ENCODE measurements at regions not wholly inside any gene's neighbourhood (a gene's known extent, or its start where the extent isn't known, plus 50 kb on each side); places are given as distances from the start of the nearest gene placed in this dataset.

DNA sequence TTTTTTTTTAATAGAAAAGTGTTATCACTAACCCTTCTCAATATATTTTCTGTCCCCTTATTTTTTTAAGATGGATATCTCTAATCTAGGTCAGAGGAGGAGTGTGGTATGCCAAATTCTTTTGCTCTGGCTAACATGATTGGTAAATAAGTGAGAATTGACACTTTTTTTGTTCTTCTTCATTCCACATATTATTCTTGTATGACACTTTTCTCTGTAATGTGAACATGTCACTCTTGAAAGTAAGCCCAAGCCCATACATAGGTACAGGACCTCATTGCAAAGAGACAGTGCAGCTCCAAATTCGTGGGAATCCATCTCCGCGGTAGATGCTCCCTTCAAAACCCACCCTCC, 142.5 kb upstream of the TCF21 start:
- no peaks in the 10 kb centered on the region for H3K27me3 ChIP-seq (ENCODE audit: control insufficient read depth, insufficient read depth, low read length)
- no peak overlapping the region for H3K4me3 ChIP-seq (ENCODE audit: low read length)
- no peak overlapping the region for H3K27ac ChIP-seq (ENCODE audit: low read length)
- peaks cover 2% of the 10 kb centered on the region; the same call in 1 of the 2 replicates for H3K4me1 ChIP-seq (ENCODE audit: control insufficient read depth, insufficient read depth, low read length)
- H3K36me3 ChIP-seq (ENCODE audit: control insufficient read depth, insufficient read depth, low read length), result no peaks in the 10 kb centered on the region
- no peaks in the 10 kb centered on the region for H3K9me3 ChIP-seq (ENCODE audit: control insufficient read depth, insufficient read depth, low read length)
- no CpG with 5 or more reads among the region's 3 CpGs for WGBS (ENCODE audit: insufficient coverage, insufficient read length)
- no peak for DNase-seq (ENCODE audit: low read depth, low spot score)

DNA sequence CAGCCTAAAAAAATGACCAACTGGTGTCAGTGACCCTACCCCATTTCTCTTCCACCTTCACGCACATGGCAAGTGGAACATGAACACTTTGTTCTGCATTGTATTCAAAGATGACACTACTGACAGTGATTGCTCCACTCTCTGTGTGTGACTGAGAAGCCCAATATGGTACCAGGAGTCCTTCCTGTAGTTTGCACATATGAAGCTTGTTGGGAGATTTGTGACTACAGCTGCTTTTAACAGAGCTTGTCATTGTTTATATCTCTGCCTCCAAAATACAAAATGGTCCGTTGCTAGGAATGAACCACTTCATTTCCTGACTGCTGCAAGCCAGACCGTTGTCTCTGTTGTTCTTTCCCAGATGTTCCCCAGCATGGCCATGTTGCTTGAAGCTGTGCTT, 140.3 kb upstream of the TCF21 start:
- H3K27me3 ChIP-seq (ENCODE audit: control insufficient read depth, insufficient read depth, low read length), result no peaks in the 10 kb centered on the region
- H3K27ac ChIP-seq (ENCODE audit: low read length), result no peak overlapping the region
- no peak for DNase-seq (ENCODE audit: low read depth, low spot score)
- no peaks in the 10 kb centered on the region for H3K9me3 ChIP-seq (ENCODE audit: control insufficient read depth, insufficient read depth, low read length)
- no peaks in the 10 kb centered on the region for H3K36me3 ChIP-seq (ENCODE audit: control insufficient read depth, insufficient read depth, low read length)
- peaks cover 2% of the 10 kb centered on the region; the same call in 1 of the 2 replicates for H3K4me1 ChIP-seq (ENCODE audit: control insufficient read depth, insufficient read depth, low read length)
- no CpG with 5 or more reads among the region's 3 CpGs for WGBS (ENCODE audit: insufficient coverage, insufficient read length)
- H3K4me3 ChIP-seq (ENCODE audit: low read length), result no peak overlapping the region

DNA sequence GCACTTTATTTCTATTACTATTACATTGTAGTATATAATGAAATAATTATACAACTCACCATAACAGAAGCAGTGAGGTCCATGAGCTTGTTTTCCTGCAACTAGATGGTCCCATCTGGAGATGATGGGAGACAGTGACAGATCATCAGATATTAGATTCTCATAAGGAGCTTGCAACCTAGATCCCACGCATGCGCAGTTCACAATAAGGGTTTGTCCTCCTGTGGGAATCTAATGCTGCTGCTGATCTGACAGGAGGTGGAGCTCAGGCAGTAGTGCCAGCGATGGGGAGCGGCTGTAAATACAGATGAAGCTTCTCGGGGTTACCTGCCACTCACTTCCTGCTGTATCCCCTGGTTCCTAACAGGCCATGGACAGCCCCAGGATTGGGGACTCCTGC, 139.5 kb upstream of the TCF21 start:
- Histone ChIP-seq H3K4me1 (ENCODE audit: control insufficient read depth, insufficient read depth, low read length) (peaks cover 2% of the 10 kb centered on the region; the same call in 1 of the 2 replicates), H3K27ac (ENCODE audit: low read length) (no peak overlapping the region), H3K27me3 (ENCODE audit: control insufficient read depth, insufficient read depth, low read length) (no peaks in the 10 kb centered on the region), H3K4me3 (ENCODE audit: low read length) (no peak overlapping the region), H3K36me3 (ENCODE audit: control insufficient read depth, insufficient read depth, low read length) (no peaks in the 10 kb centered on the region), H3K9me3 (ENCODE audit: control insufficient read depth, insufficient read depth, low read length) (no peaks in the 10 kb centered on the region)
- no peak for DNase-seq (ENCODE audit: low read depth, low spot score)
- WGBS (ENCODE audit: insufficient coverage, insufficient read length), result no CpG with 5 or more reads among the region's 5 CpGs

DNA sequence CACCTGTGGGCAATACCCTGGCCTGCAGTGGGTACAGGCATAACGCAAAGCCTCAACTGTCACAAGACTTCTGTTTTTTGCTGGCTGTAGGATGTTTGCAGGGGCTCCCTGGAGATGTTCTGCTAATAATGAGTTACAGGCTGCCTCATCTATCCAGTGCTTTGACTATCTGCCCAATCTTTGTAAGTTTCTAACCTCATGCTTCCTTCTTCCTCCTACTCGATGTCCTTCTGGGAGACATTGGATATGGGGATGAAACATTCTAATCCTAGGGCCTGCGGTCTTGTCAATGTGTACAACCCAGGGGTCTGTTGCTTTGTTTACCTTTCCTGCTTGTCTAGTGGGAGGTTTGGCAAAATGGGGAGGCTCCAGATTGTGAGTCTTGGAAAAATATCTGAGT, 136.8 kb upstream of the TCF21 start:
- WGBS (ENCODE audit: insufficient coverage, insufficient read length), result no CpG with 5 or more reads among the region's 3 CpGs
- DNase-seq (ENCODE audit: low read depth, low spot score), result no peak
- H3K27me3 ChIP-seq (ENCODE audit: control insufficient read depth, insufficient read depth, low read length), result no peaks in the 10 kb centered on the region
- no peaks in the 10 kb centered on the region for H3K4me1 ChIP-seq (ENCODE audit: control insufficient read depth, insufficient read depth, low read length)
- no peak overlapping the region for H3K27ac ChIP-seq (ENCODE audit: low read length)
- H3K4me3 ChIP-seq (ENCODE audit: low read length), result no peak overlapping the region
- no peaks in the 10 kb centered on the region for H3K9me3 ChIP-seq (ENCODE audit: control insufficient read depth, insufficient read depth, low read length)
- H3K36me3 ChIP-seq (ENCODE audit: control insufficient read depth, insufficient read depth, low read length), result no peaks in the 10 kb centered on the region

DNA sequence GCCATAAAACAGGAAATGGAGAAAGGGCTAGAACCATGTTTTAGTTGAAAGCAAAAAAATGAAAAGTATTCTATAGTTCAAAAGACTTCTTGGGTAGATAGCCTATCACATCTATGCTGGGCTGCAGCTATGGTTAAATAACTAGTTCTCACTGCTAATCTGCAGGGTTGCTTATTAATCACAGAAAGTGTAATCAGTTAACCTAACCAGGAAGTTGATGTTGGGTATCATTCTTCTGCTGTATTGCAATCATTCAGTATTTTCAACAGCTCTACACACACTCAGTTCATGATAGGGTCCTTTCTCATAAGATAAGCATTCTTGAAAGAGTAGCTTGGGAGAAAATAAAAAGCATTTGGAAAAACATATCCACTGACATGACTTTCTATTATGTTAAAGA, 135.2 kb upstream of the TCF21 start:
- Histone ChIP-seq H3K27me3 (ENCODE audit: control insufficient read depth, insufficient read depth, low read length) (no peaks in the 10 kb centered on the region), H3K4me1 (ENCODE audit: control insufficient read depth, insufficient read depth, low read length) (no peaks in the 10 kb centered on the region), H3K9me3 (ENCODE audit: control insufficient read depth, insufficient read depth, low read length) (no peaks in the 10 kb centered on the region), H3K36me3 (ENCODE audit: control insufficient read depth, insufficient read depth, low read length) (no peaks in the 10 kb centered on the region), H3K4me3 (ENCODE audit: low read length) (no peak overlapping the region), H3K27ac (ENCODE audit: low read length) (no peak overlapping the region)
- no peak for DNase-seq (ENCODE audit: low read depth, low spot score)

DNA sequence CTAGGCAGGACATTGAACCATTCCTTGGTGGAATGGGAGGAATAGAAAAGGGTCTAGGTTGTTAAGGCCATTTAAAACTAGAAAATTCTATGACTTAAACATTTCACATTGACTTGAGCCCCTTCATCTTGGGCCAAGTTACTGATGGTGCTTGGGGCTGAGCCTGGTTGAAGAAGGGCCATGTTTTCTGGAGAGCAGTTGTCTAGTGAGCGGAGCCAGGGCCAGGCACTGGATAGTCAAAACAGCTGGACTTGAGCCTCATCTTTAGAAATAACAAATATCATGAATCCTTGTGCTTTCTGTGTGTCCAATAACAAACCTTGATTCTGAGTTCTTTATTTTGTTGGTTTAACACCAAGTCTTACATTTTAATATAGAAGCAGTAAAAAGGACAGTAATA, 134.6 kb upstream of the TCF21 start:
- H3K36me3 ChIP-seq (ENCODE audit: control insufficient read depth, insufficient read depth, low read length), result no peaks in the 10 kb centered on the region
- no CpG with 5 or more reads among the region's 1 CpG for WGBS (ENCODE audit: insufficient coverage, insufficient read length)
- H3K27ac ChIP-seq (ENCODE audit: low read length), result no peak overlapping the region
- H3K4me1 ChIP-seq (ENCODE audit: control insufficient read depth, insufficient read depth, low read length), result no peaks in the 10 kb centered on the region
- no peaks in the 10 kb centered on the region for H3K27me3 ChIP-seq (ENCODE audit: control insufficient read depth, insufficient read depth, low read length)
- H3K4me3 ChIP-seq (ENCODE audit: low read length), result no peak overlapping the region
- H3K9me3 ChIP-seq (ENCODE audit: control insufficient read depth, insufficient read depth, low read length), result no peaks in the 10 kb centered on the region
- DNase-seq (ENCODE audit: low read depth, low spot score), result no peak

DNA sequence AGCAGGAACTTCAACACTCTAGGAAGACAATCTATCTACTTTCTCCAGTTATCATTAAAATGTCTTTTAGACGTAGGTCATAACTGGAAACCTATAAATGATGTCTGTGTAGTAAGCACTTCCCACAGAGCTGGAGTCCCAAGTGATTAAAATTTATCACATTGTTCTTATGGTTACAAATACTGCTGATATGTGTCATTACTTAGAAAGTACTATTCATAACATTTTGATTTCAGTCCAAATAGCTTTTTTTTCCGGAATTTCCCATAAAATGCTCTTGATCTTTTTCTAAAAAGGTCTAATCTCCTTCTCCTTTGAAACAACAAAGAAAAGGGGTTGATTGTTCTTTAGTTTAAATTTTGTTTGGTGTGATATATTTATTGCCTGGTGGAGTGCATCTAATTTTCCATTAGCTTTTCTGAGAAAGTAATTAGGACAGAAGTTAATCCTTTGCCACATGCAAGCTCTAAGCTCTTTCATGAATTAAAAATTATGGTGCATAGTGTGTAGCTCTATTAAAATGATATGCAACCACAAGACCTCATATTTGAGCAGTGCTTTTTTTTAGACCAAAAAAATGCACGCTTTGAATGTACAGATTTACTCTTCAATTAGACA, 132.7 kb upstream of the TCF21 start:
- Histone ChIP-seq H3K4me1 (ENCODE audit: control insufficient read depth, insufficient read depth, low read length) (no peaks in the 10 kb centered on the region), H3K9me3 (ENCODE audit: control insufficient read depth, insufficient read depth, low read length) (no peaks in the 10 kb centered on the region), H3K27ac (ENCODE audit: low read length) (no peak overlapping the region), H3K4me3 (ENCODE audit: low read length) (no peak overlapping the region), H3K36me3 (ENCODE audit: control insufficient read depth, insufficient read depth, low read length) (no peaks in the 10 kb centered on the region), H3K27me3 (ENCODE audit: control insufficient read depth, insufficient read depth, low read length) (no peaks in the 10 kb centered on the region)
- DNase-seq (ENCODE audit: low read depth, low spot score), result no peak
- WGBS (ENCODE audit: insufficient coverage, insufficient read length), result no CpG with 5 or more reads among the region's 3 CpGs

DNA sequence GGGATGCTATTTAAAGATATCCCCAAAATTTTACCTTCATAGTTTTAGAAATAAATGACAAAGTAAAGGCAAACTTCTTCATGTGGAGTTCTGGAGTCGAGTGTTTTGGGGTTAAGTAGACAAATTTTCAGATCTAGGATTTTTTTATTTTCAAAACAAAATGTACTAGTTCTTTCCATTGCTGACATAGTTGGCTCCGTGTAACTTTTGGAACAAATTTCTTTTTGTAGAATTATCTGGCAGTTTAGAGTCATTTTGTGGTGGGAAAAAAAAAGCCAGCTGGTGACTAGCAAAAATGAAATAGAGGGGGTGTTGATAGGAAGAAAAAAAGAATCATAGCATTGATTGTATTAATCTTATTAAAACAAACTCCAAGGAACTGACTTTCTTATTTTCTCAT, 131.6 kb upstream of the TCF21 start:
- no peak overlapping the region for H3K4me3 ChIP-seq (ENCODE audit: low read length)
- H3K9me3 ChIP-seq (ENCODE audit: control insufficient read depth, insufficient read depth, low read length), result no peaks in the 10 kb centered on the region
- H3K4me1 ChIP-seq (ENCODE audit: control insufficient read depth, insufficient read depth, low read length), result no peaks in the 10 kb centered on the region
- no peak overlapping the region for H3K27ac ChIP-seq (ENCODE audit: low read length)
- H3K27me3 ChIP-seq (ENCODE audit: control insufficient read depth, insufficient read depth, low read length), result no peaks in the 10 kb centered on the region
- no peak for DNase-seq (ENCODE audit: low read depth, low spot score)
- no CpG with 5 or more reads among the region's 2 CpGs for WGBS (ENCODE audit: insufficient coverage, insufficient read length)
- H3K36me3 ChIP-seq (ENCODE audit: control insufficient read depth, insufficient read depth, low read length), result no peaks in the 10 kb centered on the region

DNA sequence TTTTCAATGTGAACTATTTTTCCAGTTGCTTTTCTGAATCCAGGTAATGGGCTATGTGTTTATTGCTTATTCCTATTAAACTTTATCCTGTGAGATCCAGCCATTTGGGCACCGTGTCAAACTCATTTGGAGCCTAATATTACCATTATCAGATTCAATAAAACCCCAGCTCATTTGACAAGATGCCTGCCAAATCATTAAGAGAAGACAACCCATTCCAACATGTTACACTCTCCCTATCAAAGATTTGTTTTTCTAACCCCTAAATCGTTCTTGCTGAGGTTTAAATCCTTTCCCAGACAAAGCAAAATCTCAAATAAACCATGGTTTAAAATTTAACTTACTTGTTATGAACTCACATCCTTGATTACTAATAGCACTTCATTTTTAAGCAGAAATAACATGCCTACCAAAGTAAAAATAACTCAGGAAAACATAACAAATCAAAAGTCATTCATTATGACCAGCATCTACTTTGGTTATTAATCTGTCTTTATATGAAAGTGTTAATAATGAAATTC, 130.0 kb upstream of the TCF21 start:
- no peaks in the 10 kb centered on the region for H3K36me3 ChIP-seq (ENCODE audit: control insufficient read depth, insufficient read depth, low read length)
- no peak overlapping the region for H3K4me3 ChIP-seq (ENCODE audit: low read length)
- no peak overlapping the region for H3K27ac ChIP-seq (ENCODE audit: low read length)
- no peaks in the 10 kb centered on the region for H3K27me3 ChIP-seq (ENCODE audit: control insufficient read depth, insufficient read depth, low read length)
- WGBS (ENCODE audit: insufficient coverage, insufficient read length), result no CpG with 5 or more reads among the region's 2 CpGs
- H3K4me1 ChIP-seq (ENCODE audit: control insufficient read depth, insufficient read depth, low read length), result no peaks in the 10 kb centered on the region
- no peak for DNase-seq (ENCODE audit: low read depth, low spot score)
- H3K9me3 ChIP-seq (ENCODE audit: control insufficient read depth, insufficient read depth, low read length), result no peaks in the 10 kb centered on the region

DNA sequence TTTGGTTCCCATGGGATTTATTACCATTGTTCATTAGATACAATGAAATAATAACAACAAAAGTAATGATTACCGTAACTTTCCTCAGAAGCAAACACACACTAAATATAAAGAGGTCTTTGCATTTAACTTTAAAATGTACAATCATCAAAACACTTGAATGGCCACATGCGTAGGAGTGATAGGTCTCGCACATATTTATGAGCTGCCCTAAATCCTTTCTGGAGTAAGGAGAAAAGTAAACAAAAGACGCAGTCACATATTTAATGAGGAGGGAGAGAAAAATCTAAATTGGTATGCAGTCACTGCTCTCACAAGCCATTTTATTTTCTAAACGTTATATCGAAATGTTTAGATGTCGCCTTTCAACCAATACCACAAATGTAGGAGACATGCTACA, 129.4 kb upstream of the TCF21 start:
- Histone ChIP-seq H3K4me1 (ENCODE audit: control insufficient read depth, insufficient read depth, low read length) (no peaks in the 10 kb centered on the region), H3K27me3 (ENCODE audit: control insufficient read depth, insufficient read depth, low read length) (no peaks in the 10 kb centered on the region), H3K4me3 (ENCODE audit: low read length) (no peak overlapping the region), H3K9me3 (ENCODE audit: control insufficient read depth, insufficient read depth, low read length) (no peaks in the 10 kb centered on the region), H3K27ac (ENCODE audit: low read length) (no peak overlapping the region), H3K36me3 (ENCODE audit: control insufficient read depth, insufficient read depth, low read length) (no peaks in the 10 kb centered on the region)
- no peak for DNase-seq (ENCODE audit: low read depth, low spot score)
- no CpG with 5 or more reads among the region's 7 CpGs for WGBS (ENCODE audit: insufficient coverage, insufficient read length)

DNA sequence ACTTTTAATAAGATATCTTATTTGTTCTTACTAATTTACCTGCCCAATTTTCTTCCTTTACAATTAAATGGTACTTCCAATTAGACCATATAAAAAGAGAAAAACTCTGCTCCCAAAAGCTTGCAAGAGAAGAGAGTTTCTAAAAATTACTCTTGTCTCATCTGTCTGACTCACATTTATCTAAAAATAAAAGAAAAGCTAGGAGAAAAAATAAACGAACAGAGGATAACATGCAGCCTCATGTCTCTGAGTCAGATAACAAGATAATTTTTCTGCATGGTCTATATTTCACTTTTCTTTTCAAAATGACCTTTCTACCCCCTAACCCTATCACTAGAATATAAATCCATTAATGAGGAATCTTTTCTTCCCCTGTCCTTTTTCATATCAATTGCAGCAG, 127.2 kb upstream of the TCF21 start:
- Histone ChIP-seq H3K27me3 (ENCODE audit: control insufficient read depth, insufficient read depth, low read length) (no peaks in the 10 kb centered on the region), H3K9me3 (ENCODE audit: control insufficient read depth, insufficient read depth, low read length) (no peaks in the 10 kb centered on the region), H3K27ac (ENCODE audit: low read length) (no peak overlapping the region), H3K4me3 (ENCODE audit: low read length) (no peak overlapping the region), H3K4me1 (ENCODE audit: control insufficient read depth, insufficient read depth, low read length) (no peaks in the 10 kb centered on the region), H3K36me3 (ENCODE audit: control insufficient read depth, insufficient read depth, low read length) (no peaks in the 10 kb centered on the region)
- no CpG with 5 or more reads among the region's 1 CpG for WGBS (ENCODE audit: insufficient coverage, insufficient read length)
- DNase-seq (ENCODE audit: low read depth, low spot score), result no peak

Measured in iPS DF 6.9 (cell line).